GM18909 (cell line): ENCODE measurements at regions not wholly inside any gene's neighbourhood (a gene's known extent, or its start where the extent isn't known, plus 50 kb on each side); places are given as distances from the start of the nearest gene placed in this dataset.

Source experiments
- ATAC-seq: cut with Tn5 transposase; IDR thresholded peaks from one replicate; pipeline ENCODE4 v1.9.1; 2021; ENCODE audit warnings: mild to moderate bottlenecking; ENCODE audit not compliant: unreplicated experiment, poor library complexity

DNA sequence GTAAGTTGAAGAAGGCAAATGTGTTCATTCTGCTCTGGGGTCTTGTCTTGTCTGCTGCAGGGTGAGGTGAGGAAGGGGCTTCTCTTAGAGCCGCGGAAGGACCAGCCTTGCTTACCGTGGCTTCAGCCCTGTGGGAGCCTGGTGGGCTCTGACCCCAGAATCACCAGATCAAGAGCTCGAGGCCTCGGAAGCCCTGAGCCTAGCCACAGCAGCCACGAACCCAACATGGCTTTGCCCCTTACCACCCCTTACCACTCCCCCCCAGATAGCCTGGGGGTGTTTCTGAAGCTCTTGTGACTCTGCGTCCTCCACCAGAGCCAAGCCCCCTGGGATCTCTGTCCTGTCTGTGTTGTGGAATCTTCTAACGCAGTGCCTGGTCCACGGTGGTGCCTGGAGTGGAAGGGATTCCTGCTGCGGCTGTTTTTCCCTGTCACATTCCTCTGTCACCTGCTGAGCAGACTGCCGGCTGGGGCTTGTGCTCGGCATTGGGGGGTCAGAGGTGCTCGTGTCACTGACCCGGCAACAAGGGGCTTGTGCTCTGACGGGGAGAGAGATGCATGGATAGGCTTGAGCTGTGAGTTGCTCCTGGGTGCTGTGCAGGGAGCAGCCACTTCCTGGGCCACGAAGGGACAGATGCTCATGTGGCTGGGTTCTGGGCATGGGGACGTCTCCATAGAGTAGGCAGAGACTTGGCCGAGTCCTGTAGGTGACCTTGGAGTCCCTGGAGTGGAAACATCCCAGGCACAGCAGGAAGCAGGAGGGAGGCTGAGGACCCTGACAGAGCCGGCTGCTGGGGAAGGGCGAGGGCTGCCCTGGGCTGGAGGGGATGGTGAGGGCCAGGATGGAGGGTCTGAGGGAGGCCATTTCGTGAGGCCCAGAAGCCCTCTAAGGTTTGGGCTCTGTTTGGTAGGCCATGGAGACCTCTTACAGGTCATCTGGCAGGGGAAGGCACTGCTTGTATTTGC lies 316.0 kb downstream of the QKI start:
- no peak for ATAC-seq

DNA sequence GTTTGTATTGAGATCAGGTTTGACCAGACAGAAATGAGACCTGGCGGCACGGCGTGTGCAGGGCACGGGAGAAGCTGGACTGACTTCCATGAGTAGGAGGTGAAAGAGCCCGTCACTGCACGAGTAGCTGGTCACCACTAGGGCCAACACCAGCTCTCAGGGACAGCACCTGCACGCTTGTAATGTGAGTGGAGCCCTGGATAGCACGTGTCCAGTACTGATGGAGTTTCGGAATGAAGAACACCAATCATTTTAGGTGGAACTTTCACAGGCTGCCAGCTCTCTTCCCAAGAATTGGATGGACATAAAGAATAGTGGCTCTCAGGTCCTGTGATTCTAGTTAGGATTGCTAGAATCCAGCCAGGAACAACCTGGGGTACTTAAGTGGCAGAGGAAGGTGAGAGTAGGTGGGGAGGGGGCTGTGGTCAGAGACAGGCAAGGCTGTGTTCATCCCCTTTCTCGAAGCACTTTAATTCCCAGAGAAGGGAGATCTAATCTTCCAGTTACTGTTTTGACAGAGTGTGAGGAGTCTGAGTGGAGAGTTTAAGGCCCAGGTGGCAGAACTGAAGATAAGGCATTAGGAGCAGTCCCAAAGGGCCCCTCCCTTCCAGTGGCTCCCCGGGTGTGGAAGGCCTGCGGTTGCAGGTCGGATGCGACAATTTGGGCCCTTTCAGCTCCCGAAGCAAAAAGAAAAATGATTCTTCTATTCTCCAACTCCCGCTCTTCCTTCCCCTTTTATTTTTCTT lies 314.8 kb downstream of the QKI start:
- ATAC-seq: no peak

DNA sequence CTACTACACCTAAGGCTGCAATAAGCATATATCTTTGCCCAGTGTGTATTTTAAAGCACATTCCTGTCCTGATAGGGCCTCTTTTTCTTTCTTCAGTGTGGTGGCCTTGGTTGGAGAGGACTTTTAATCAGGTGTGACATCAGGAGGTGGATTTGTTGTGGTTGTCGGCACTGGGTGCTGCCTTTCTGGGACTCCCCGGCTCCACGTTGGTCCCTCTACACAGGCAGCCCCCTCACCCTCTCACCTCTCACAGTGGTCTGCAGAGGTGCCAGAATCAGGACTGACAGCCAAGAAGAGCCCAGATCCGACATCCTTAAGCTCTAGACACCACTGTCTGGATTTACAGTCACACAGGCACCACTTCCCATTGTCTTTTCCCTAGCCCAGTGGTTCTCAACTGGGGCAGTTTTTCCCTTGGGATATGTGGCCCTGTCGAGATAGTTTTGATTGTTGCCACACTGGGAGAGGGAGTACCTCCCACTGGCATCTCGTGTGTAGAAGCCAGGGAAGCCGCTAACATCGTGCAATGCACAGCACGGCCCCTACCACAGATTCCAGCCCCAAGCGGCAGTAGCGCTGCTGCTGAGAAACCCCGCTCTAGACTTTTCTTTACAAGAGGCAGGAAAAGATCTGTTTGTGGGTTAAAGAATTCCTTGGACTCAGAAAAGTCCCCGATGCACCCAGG lies 314.1 kb downstream of the QKI start:
- no peak for ATAC-seq

DNA sequence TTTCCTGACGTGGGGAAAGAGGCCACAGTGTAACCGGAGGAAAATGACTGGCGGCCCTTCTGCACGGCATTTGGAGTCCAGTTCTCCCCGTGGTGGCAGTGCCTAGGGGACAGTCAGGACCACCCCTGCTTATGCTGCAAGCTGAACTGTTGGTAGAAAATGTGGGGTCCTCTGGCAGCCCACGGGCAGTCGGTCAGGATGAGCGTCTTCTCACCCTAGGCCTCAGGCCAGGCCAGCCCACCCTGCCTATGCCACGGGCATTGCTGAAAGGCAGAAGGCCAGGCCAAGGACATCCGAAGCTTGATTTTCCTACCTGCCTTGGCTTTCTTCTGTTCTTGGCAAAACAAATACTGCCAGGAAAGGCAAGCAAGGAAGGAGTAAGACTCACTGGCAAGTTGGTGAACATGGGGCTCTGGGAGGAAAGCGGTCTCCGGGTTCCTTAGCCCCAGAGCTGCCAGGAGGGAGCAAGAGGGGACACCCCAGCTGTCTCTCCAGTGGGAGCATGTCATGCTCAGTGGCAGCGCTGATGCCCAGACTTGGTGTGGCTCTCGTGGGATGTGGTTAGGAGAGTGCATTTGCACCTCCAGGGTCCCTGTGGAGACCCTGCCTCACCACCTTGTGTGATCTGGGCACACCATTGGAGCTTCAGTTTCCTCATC lies 311.6 kb downstream of the QKI start:
- no peak for ATAC-seq

DNA sequence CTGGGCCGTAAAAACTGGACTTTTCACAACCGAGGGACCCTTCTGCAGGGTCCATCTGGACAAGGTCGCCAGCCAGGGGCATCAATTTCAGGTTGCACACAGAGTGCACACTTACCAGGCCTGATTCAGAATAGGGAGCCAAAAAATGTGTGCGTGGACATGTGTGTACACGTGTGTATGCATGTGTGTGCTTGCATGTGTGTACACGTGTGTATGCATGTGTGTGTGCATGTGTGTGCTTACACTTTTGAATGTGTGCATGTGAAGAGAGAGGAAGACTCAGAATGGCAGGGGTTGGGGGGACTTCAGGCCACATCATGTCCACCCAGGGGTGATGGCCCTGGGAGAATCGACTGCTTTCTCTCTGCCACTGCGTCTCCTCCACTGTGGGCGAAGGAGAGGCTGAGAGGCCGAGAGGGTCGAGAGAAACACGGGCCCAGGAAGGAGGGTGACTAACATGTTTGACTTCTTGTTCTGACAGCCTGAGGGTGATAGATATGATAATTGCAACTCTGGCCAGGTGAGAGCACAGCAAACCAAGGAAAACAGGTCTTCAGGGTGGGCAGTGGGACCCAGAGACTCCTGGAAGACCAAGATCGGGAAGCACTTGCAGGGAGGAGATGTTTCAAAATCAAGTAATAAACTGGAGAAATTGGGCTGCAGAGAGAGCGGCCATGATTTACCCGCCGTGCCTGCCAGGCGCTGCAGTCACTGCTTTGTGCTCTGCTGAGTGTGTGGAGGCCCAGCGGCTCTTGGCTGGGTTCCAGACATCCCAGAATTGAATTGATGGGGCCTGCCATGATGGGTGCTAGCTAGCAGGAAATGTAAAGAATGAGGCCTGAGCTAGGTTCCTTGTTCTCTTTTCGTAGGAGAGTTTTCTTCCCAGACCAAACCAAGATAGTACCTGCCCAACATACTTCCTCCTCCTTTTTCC lies 310.8 kb downstream of the QKI start:
- ATAC-seq: no peak

DNA sequence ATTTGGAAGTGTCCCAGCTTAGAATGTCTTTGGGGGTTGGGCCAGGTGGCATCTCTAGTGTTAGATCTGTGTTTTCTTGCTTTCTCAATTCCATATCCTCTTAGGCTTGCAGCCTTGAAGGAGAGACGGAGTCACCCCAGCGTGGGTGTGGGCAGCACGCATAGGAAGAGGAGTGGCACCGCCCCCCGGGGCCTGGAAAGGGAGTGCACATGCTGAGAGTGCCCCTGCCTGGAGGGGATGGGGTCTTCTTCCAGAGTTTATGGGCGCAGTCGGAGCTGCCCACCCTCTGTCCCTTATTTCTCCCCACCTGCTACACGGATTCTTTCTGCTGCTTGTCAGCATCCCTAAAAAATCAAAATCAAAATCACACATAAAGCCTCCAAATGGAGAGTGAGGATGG lies 309.7 kb downstream of the QKI start:
- no peak for ATAC-seq

DNA sequence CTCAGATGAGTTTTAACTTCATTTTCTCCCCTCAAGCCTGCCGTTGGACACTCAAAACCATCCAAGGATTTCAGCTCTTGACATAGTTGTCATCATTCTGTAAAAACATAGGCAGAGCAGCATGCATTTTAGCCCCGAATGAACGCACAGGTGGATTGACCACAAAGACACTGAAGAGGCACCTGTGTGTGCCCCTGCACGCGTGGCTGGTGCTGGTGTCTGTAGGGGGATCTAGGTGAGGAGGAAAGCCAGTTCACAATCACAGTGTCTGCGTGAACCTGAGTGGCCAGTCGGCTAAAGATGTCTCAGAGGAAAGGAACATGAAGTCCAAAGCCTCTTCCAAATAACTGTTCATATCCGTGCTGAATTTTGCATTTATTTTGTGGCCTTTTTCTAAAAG lies 309.2 kb downstream of the QKI start:
- no peak for ATAC-seq

DNA sequence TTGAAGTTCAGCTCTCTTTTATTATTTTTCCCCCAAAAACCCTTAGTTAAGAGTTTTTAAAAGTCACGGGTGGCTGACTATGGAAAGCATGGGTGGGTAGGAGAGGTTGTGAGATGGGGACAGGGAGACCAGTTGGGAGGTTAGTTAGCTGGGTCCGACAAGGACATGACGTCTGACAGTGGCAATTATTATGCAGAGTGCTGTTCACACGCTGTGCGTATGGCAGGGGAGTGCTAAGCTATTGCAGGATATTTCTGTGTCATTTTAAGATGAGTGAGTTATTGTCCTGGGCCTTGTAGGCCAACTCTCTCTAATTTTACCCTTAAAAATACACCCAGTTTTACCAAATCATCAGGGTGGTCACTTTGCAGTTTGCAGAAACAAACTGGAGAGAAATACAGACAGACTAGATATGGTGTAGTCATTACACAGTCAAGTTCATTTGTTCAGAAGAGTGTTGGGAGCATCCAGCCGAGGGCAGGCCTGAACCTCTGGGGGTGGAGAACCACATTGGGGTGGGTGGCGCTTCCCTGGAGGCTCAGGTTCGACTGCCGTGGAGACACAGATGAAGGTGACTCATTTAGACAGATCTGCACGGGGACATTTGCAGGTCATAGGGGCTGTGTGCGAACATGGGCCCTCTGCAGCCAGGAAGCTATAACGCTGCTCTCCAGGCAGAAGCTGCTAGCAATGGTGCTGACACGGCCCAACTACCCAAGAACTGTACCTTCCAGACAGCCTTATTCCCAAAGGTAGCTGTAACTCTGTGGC lies 307.6 kb downstream of the QKI start:
- ATAC-seq: no peak

DNA sequence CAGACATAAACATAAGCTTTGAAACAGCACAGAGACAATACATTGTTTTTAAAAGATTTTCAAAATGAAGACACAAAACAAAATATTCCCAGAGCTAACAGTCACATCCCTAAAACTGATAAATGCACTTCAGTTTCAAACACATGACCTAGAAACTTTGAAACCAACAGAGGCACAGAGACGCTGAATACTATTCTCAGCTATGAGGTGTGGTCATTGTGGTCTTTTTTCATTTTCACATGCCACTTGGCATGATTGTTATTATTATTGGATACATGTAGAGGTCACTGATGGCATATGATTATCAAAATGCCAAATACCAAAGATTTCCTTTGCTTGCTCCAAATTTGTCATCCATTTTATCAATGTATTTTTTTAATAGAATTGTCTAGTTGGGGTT lies 306.9 kb downstream of the QKI start:
- no peak for ATAC-seq

DNA sequence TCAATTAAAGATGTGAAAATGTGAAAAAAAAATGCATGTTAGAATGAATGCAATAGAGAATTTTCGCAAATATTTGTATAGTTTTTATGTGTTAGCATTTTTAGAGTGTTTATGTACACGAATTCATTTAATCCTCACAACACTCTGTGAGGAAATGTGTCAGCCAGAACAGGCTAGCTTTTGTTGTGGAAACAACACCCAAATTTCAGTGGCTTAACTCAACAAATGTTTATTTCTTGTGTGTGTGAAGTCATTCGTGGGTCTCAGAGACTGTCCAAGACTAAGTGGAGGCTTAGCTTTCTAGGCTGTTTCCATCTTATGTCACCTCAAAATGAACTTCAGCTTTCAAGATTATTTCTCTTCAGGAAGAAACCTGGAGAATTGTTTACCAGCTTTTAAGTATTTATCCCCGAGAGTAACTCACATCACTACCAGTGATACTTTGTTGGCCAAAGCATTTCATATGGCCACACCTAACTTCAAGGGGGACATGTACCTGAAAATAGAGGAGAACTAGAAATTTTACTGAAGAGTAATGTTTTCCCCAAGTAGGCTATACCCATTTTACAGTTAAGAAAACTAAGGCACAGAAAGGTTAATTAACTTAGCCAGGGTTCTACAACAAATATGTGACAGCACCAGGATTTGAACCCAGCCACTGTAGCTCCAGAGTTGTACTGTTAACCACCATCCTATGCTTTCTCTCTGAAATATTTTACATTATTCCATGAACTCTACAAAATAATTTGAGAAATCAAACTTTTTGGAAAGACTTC lies 306.1 kb downstream of the QKI start:
- no peak for ATAC-seq

DNA sequence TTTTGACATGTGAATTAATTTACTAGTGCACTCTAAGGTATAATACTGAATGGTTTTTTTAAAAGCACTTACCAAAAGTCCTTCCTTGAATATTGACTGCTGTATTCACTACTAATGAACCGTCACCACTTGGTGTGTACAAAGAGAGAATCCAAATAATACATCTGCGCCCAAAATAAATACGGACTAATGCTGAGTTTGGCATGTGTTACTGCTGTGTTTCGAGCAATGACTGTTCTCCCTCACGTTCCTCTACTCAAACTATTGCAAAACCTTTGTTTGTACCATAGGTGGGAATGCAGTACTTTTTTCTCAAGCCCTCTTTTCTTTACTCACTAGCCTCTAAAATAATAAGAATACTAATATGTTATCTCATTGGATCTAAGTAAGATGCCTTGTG lies 305.5 kb downstream of the QKI start:
- no peak for ATAC-seq

DNA sequence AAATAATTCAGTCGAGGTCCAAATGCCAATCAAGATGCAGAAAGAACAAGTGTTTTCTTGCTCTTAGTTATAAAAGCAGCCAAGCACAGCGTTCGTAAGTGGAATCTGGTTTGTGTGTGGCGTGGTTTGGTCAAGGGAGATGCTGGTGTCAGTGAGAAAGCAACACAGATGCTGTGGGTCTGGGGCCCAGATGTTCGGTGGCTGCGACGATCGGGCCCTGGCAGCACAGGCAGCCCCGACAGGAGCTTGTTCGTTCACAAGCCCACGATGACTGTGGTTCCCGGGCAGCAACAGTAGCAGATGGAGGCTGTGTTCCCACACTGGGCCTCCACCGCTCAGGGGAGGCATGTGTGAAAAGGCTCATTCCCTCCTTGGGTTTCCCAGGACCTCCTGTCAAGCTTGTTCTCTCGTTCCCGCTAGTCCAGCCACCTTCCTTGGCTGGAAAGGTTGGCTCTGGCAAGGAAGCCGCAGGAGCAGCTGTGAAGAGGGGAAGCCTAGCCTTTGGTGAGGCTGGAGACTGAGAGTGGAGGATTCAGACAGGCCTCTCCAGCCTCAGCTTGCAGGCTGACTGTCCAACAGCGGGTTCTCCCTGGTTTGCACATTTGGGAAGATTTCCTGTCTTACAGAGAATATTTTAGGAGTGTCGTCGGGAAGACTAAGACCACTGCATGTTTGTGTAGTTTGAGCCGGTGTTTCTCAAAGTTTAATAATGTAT lies 304.7 kb downstream of the QKI start:
- no peak for ATAC-seq

DNA sequence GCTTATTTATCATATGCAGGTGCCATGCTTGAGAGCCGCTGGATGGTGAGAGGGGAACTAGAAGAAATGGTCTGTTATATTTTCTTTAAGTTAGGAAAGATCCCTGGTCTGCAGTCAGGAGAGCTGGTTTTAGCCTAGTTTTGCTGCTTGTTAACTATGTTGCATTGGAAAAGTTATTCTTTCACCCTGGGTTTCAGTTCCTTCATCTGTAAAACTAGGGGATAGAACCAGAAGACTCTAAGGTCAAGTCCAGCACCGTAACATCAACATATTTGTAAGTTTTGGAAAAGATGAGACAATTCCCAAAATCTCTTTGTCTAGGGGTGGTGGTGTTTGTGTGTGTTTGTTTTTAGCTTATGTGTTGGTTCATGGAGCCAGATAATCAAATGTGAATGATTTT lies 304.0 kb downstream of the QKI start:
- ATAC-seq: no peak

DNA sequence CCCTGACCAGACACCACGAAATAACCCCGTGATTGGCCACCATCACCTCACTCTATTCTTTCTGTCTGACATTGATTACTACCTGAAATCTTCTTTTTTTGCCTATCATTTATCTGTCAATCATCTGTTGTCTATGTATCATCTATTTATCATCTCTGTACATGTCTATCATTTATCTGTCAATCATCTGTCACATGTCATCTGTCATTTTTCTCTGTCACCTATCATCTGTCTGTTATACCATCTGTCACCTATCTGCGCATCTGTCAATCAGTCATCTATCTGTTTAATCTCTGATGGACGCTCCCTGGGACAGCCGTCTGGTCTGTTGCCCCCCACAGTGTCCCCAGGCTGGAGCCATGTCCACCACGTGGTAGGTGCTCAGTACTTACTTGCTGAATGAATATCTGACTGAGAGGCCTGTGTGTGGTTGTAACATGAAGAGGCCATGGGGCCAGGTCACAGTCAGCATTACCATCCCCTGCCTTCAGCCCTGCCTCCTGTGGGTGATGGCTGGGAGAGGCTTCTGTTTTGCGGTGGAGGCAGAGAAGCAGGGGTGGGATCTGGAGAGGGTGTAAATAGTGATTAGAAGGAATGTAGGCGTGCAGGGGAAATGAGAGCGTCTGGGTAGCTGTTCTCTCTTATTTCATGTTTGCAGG lies 302.7 kb downstream of the QKI start:
- no peak for ATAC-seq

DNA sequence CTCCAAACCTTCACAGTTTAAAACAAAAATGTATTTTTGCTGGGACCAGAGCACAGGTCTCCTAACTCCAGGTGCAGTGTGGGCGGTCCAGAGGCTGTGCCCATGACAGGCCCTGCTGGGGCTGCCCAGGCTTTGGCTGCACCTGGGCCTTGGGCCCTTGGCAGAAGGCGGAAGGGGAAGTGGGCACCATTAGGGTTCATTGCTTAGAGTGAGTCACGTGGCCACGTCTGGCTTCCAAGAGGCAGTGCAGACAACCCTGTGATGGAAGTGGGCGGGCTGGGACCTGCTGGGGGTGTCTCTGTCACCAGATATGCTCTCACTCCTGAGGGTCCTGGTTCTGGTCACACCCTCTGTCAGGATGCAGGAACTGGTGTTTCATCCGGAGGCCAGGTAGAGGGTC lies 302.2 kb downstream of the QKI start:
- no peak for ATAC-seq

DNA sequence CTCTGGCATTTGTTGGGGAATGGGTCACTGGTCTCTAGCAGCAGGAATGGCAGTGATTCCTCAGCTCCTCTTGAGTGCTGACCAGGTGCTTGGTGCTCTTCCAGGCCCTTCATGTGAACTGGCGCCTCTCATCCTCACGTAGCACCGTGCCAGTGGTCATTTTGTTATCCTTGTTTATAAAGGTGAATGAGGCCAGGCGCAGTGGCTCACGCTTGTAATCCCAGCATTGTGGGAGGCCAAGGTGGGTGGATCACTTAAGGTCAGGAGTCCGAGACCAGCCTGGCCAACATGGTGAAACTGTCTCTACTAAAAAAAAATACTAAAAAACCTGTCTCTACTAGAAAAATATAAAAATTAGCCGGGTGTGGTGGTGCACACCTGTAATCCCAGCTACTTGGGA lies 301.3 kb downstream of the QKI start:
- no peak for ATAC-seq

DNA sequence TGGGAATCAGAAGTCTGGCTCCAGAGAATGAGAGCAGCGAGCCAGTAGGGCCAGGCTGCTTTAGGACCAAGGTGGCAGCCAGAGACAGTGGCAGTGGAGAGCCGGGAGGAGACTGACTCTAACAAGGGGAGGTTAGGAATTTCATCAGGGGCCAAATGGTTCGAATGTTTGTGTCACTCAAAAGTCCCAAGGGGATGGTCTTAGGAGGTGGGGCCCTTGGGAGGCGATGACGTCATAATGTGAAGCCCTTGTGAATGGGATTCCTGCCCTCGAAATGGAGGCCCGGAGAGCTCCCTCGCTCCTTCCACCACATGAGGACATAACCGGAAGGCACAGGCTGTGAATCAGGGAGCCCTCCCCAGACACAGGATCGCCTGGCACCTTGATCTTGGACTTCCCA lies 299.7 kb downstream of the QKI start:
- ATAC-seq: no peak
